Stimulated activated CD8-positive, alpha-beta memory T cell treated with anti-CD3 and anti-CD28 coated beads, Interleukin-15, amount 100 ng/mL, for 1 hour (primary cell): ENCODE measurements at regions not wholly inside any gene's neighbourhood (a gene's known extent, or its start where the extent isn't known, plus 50 kb on each side); places are given as distances from the start of the nearest gene placed in this dataset.

Experiments
- DNase-seq: peaks from one replicate; pipeline ENCODE4 v3.0.0-alpha.2; 2020; ENCODE audit warnings: low read depth

DNA sequence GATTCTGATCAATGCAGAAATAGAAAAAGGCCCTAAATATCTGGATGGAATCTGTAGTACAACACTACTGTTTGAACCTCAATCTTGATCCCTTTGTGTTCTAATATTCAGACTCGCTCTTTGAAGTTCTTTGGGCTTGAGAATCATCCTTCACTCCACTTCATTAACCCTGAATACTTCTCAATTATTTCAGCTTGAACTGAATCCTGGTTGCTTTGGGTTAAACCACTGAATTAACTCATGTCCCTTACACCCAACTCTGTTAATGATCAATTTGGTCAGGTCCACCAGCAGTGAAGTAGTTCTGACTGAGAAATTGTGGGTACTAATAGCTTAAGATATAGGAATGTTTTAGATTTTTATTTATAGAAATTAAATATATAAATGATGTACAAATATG is 1707.2 kb upstream of the ACO1 start:
- no peak for DNase-seq

- DNase-seq = no peak
Measured at GRCh38 chr9:30688801-30689200, 1695.6 kb upstream of the ACO1 start.

DNA sequence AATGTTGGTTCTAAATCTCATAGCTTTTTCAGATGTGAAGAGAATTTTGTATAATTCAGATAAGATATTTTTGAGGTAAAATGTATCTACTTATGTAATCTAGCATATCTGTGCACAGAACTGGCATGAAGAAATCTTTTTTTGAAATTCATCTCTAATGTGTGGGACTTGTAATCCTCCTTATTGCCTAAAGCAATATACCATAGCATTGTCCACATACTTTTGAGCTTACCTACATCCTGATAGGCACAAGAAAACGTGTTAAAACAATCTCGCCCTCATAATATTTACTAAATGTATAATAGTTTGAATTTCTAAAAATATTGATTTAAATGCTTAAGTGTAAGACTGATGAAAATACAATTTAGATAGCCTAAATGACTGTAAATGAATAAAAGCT is 1686.5 kb upstream of the ACO1 start:
- DNase-seq = no peak

- no peak for DNase-seq
Measured at GRCh38 chr9:30711591-30711990, 1672.9 kb upstream of the ACO1 start.

GRCh38 chr9:30713243-30713642 is 1671.2 kb upstream of the ACO1 start:
- DNase-seq = no peak

GRCh38 chr9:30714389-30714788 is 1670.1 kb upstream of the ACO1 start:
- no peak for DNase-seq

GRCh38 chr9:30718483-30718882 is 1666.0 kb upstream of the ACO1 start:
- DNase-seq = no peak

- DNase-seq = no peak
Measured at GRCh38 chr9:30722065-30722464, 1662.4 kb upstream of the ACO1 start.

DNA sequence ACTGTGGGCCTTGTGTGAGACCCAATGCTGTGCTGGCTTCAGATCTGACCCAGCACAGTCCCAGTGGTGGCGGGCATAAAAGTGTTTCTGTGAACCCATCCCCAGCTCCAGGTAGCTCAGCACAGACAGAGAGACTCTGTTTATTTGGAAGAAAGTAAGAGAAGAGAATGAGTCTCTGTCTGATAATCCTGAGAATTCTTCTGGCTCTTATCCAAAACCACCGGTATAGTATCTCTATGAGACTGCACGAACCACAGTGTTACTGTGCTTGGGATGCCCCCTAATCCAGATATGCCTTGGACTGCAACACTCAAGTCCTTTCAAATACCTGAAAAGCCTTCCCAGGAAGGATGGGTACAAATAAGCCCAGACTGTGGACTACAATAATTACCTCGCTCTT is 1660.8 kb upstream of the ACO1 start:
- DNase-seq = no peak

DNA sequence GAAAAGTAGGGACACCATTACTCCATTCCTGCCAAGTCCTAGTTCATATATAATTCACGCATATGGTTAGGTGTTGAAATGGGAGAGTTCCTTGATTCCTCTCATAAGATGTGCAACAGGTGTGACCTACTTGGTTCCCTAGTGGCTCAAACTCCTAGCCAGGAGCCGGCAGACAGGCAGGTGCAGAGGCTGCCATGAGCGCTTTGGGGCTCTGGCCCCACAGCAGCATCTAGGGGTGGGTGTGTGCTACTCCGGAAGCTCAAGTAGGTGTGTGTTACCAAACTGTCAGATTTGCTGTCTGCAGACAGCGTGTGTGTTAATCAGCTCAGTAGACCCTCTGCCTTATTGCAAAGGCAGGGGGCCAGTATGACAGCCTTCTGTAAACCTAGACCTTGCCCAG is 1652.4 kb upstream of the ACO1 start:
- no peak for DNase-seq

GRCh38 chr9:30744871-30745270 is 1639.6 kb upstream of the ACO1 start:
- DNase-seq = no peak

DNA sequence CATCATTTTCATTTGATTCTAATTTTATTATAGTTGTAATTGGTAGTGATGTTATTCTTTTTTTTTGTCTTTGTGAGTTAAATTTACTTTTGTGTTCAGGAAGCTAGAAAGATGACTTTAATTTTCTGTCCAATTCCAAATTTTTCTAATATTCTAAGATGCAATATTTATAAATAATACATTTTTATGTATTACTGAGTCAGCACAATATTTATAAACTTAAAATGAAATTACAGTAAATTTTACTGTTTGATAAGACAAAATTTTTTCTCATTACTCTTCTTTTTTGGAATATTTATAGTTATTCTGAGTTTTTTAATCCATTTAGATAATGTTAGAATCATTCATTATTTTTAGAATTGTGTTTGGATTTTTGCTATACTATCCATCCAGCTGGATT is 1637.9 kb upstream of the ACO1 start:
- no peak for DNase-seq

DNA sequence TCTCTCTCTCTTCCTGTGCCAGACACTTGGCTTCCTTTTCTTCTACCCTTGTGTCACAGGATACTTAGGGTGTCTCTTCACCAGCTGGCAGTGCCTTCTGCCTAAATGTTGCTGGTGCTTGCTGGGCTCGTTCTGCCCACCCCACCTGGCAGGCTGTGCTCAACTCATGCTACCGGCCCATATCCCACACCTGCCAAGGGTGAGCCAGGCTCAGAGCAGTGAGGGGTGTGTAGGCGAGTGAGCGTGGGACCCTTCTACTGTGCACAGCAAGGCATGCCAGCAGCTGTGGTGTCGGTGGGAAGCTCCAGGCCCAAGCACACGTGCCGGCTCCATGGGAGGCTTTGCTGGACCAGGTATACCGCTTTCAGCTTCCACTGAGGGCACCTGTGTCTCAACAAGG is 1626.7 kb upstream of the ACO1 start:
- DNase-seq = no peak

GRCh38 chr9:30758726-30759446 is 1625.6 kb upstream of the ACO1 start:
- no peak for DNase-seq

DNA sequence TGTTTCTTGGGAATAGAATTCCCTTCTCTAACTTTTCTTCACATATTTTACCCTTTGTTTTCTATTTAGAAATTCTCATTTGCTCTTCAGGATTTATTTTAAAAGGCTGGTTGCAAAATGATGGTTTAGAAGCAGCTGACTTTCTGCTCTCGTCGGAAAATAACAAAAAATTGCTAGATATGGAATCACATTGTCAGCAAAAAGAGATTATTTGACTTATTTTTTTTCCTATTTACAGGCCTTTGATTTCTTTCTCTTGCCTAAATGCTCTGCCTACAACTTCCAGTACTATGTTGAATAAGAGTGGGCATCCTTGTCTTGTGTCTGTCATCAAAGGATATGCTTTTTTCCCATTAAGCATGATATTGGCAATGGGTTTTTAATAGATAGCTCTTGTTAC is 1619.1 kb upstream of the ACO1 start:
- DNase-seq = no peak

GRCh38 chr9:30771163-30771708 is 1613.2 kb upstream of the ACO1 start:
- no peak for DNase-seq

GRCh38 chr9:30771760-30772159 is 1612.7 kb upstream of the ACO1 start:
- DNase-seq = no peak

GRCh38 chr9:30773427-30773826 is 1611.0 kb upstream of the ACO1 start:
- DNase-seq = no peak

- DNase-seq = no peak
Measured at GRCh38 chr9:30774326-30774725, 1610.1 kb upstream of the ACO1 start.

GRCh38 chr9:30775236-30775635 is 1609.2 kb upstream of the ACO1 start:
- no peak for DNase-seq

- DNase-seq = no peak
Measured at GRCh38 chr9:30796764-30797163, 1587.7 kb upstream of the ACO1 start.

DNA sequence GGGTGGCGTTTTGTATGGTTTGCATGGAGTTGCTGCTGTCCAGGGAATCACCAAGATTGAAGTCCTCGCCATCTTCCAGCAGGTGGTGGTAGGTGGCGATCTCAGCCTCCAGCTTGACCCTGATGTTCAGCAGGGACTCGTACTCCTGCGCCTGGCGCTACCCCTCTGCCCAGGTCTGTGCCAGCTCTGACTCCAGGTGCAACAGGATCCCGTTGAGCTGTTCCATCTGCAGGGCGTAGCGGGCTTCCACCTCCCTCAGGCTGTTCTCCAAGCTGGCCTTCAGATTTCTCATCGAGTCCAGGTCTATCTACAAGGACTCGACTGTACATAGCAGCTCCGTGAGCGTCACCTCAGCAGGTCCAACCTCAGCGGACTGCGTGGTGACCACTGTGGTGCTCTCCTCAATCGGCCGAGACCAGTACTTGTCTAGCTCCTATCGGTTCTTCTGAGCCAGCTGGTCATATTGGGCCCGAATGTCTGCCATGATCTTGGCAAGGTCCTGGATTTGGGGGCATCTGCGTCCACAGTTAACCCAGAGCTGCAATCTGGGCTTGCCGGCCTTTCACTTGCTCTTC is 1584.8 kb upstream of the ACO1 start:
- no peak for DNase-seq

GRCh38 chr9:30800421-30800820 is 1584.0 kb upstream of the ACO1 start:
- DNase-seq = no peak

GRCh38 chr9:30812821-30813220 is 1571.6 kb upstream of the ACO1 start:
- no peak for DNase-seq
